ENCODE measurements at regions not wholly inside any gene's neighbourhood (a gene's known extent, or its start where the extent isn't known, plus 50 kb on each side); places are given as distances from the start of the nearest gene placed in this dataset.
"Not testable (repeated sequence)": the region's sequence is repeated elsewhere in the genome, so short reads cannot be mapped to it uniquely, and the experiment has no call there.

DNA sequence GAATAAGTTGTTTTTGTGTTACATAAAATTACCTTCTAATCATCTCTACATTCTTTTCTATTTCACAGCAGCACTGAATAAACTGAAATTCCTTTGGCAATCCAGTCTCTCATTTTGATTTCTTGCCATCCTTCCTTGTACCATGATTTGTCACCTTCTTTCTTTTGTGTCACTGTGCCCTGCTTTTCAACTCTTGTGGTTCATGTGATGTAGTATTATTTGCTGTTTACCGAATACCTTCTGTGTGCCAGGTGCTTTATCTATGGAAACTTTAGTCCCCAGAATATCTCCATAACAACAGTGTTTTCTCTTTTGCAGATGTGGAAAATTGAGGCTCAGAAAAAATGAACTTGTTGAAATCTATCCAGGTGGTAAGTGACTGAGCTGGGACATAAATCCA, 220.3 kb downstream of the STK31 start:
- DNase-seq (ENCODE audit: low spot score) = no peak
- Mint-ChIP-seq H3K27me3 (ENCODE audit: unreplicated experiment) (no peaks in the 10 kb centered on the region), H3K27ac (ENCODE audit: unreplicated experiment) (no peak overlapping the region), H3K4me1 (ENCODE audit: unreplicated experiment) (no peaks in the 10 kb centered on the region), H3K36me3 (ENCODE audit: low read depth, unreplicated experiment) (no peaks in the 10 kb centered on the region), H3K4me3 (ENCODE audit: unreplicated experiment) (no peak overlapping the region), H3K9me3 (ENCODE audit: unreplicated experiment) (no peaks in the 10 kb centered on the region)
- TF ChIP-seq, protein P1, sequence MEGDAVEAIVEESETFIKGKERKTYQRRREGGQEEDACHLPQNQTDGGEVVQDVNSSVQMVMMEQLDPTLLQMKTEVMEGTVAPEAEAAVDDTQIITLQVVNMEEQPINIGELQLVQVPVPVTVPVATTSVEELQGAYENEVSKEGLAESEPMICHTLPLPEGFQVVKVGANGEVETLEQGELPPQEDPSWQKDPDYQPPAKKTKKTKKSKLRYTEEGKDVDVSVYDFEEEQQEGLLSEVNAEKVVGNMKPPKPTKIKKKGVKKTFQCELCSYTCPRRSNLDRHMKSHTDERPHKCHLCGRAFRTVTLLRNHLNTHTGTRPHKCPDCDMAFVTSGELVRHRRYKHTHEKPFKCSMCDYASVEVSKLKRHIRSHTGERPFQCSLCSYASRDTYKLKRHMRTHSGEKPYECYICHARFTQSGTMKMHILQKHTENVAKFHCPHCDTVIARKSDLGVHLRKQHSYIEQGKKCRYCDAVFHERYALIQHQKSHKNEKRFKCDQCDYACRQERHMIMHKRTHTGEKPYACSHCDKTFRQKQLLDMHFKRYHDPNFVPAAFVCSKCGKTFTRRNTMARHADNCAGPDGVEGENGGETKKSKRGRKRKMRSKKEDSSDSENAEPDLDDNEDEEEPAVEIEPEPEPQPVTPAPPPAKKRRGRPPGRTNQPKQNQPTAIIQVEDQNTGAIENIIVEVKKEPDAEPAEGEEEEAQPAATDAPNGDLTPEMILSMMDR (IDR thresholded peaks at IDR 0.05; ENCODE audit: unreplicated experiment) = no peak

DNA sequence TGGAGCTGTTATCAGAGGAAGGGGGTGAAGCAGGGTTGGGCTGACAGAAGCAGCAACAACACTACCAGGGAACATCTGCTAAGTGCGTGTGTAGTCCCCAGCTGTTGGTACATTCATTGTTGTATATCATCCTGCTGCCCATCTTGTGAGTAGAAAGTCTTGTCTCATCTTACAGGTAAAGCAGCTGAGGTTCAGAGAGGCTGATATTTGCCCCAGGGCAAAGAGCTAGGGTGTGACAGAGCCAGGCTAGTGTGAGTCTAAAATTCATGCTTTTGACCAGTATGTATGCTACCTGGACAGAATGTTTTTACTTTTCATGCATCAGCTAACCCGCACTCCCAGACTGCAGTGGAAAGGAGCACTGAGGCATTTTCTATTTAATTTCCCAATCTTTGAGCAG, 221.6 kb downstream of the STK31 start:
- no peak overlapping the region for H3K27ac Mint-ChIP-seq (ENCODE audit: unreplicated experiment)
- H3K4me3 Mint-ChIP-seq (ENCODE audit: unreplicated experiment) = no peak overlapping the region
- H3K9me3 Mint-ChIP-seq (ENCODE audit: unreplicated experiment) = no peaks in the 10 kb centered on the region
- TF ChIP-seq, protein P1 (IDR thresholded peaks at IDR 0.05; ENCODE audit: unreplicated experiment) = no peak
- H3K36me3 Mint-ChIP-seq (ENCODE audit: low read depth, unreplicated experiment) = no peaks in the 10 kb centered on the region
- DNase-seq (ENCODE audit: low spot score) = no peak
- H3K27me3 Mint-ChIP-seq (ENCODE audit: unreplicated experiment) = no peaks in the 10 kb centered on the region
- no peaks in the 10 kb centered on the region for H3K4me1 Mint-ChIP-seq (ENCODE audit: unreplicated experiment)

GRCh38 chr7:23938215-23938614, 228.2 kb downstream of the STK31 start:
- TF ChIP-seq, protein P1 (IDR thresholded peaks at IDR 0.05; ENCODE audit: unreplicated experiment) = no peak
- no peaks in the 10 kb centered on the region for H3K27me3 Mint-ChIP-seq (ENCODE audit: unreplicated experiment)
- H3K4me1 Mint-ChIP-seq (ENCODE audit: unreplicated experiment) = no peaks in the 10 kb centered on the region
- H3K9me3 Mint-ChIP-seq (ENCODE audit: unreplicated experiment) = no peaks in the 10 kb centered on the region
- no peak overlapping the region for H3K4me3 Mint-ChIP-seq (ENCODE audit: unreplicated experiment)
- H3K36me3 Mint-ChIP-seq (ENCODE audit: low read depth, unreplicated experiment) = no peaks in the 10 kb centered on the region
- no peak for DNase-seq (ENCODE audit: low spot score)
- H3K27ac Mint-ChIP-seq (ENCODE audit: unreplicated experiment) = no peak overlapping the region

DNA sequence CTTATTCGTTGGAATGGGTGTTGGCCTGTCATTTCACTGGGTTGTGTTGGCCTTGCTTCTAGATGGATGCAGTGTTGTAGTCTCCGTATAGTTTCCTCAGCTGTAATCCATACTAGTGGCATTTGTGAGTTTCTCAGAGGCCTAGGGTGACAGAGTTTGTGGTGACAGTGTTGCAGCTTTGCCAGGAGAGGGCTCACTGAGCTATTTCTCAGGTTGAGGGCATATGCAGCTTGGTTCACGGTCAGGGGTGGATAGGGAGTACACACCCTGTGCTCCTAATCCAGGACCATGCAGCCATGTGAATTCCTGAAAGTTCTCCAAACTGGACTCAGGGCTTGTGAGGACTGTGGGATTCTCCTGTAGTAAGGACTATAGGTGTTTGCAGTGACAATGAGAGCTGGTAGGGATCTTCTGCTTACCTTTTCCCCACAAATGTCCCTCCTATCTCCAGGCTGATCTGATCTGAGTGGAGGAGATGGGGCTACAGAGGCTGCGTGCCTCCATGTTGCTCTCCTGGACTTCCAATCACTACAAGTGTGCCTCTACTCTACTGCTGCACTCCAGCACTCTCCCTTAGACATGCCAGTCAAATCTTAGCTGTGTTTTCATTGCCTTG, 229.0 kb downstream of the STK31 start:
- H3K36me3 Mint-ChIP-seq (ENCODE audit: low read depth, unreplicated experiment) = no peaks in the 10 kb centered on the region
- DNase-seq (ENCODE audit: low spot score) = peak; percentile 52
- no peaks in the 10 kb centered on the region for H3K27me3 Mint-ChIP-seq (ENCODE audit: unreplicated experiment)
- no peak overlapping the region for H3K27ac Mint-ChIP-seq (ENCODE audit: unreplicated experiment)
- TF ChIP-seq, protein P1 (IDR thresholded peaks at IDR 0.05; ENCODE audit: unreplicated experiment) = peak; percentile 28
- no peaks in the 10 kb centered on the region for H3K4me1 Mint-ChIP-seq (ENCODE audit: unreplicated experiment)
- no peaks in the 10 kb centered on the region for H3K9me3 Mint-ChIP-seq (ENCODE audit: unreplicated experiment)
- no peak overlapping the region for H3K4me3 Mint-ChIP-seq (ENCODE audit: unreplicated experiment)

DNA sequence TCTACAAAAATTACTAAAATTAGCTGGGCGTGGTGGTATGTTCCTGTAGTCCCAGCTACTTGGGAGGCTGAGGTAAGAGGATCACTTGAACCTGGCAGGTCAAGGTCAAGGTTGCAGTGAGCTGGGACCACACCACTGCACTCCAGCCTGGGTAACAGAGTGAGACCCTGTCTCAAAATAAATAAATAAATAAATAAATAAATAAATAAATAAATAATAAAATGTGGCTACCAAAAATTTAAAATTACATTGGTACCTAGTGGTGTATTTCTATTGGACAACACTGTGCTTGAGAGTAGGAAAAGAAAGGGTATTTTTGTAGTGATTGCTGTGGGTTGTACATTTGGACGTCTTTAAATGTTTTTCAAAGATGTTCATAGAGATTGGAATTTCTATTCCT, 229.7 kb downstream of the STK31 start:
- not testable (repeated sequence) for DNase-seq (ENCODE audit: low spot score); H3K27ac Mint-ChIP-seq (ENCODE audit: unreplicated experiment); H3K9me3 Mint-ChIP-seq (ENCODE audit: unreplicated experiment); H3K4me1 Mint-ChIP-seq (ENCODE audit: unreplicated experiment); H3K4me3 Mint-ChIP-seq (ENCODE audit: unreplicated experiment); H3K27me3 Mint-ChIP-seq (ENCODE audit: unreplicated experiment); H3K36me3 Mint-ChIP-seq (ENCODE audit: low read depth, unreplicated experiment)
